PC-3 (cell line): ENCODE measurements at regions not wholly inside any gene's neighbourhood (a gene's known extent, or its start where the extent isn't known, plus 50 kb on each side); places are given as distances from the start of the nearest gene placed in this dataset.

Experiments
- ATAC-seq: fragments of 200-7000 bp; cut with Tn5 transposase; 2 replicates; pipeline ENCODE4 v1.9.1; 2020; ENCODE audit warnings: mild to moderate bottlenecking, moderate library complexity
- BruUV-seq: library from RNA; stranded (reverse); fragments of 400-500 nt; replicated peaks from 2 replicates; lab custom pipeline; 2021; lab: Mats Ljungman, UMichigan
- CTCF ChIA-PET: fragments of 300-600 bp; sonication (Branson Sonifier 250); formaldehyde crosslinking; loops from one replicate; lab custom pipeline; 2022; ENCODE audit warnings: antibody characterized with exemption; lab: Charles Lee
- POLR2A ChIA-PET: fragments of 300-600 bp; sonication (Branson Sonifier 250); formaldehyde crosslinking; loops from one replicate; lab custom pipeline; 2022; ENCODE audit warnings: antibody characterized with exemption; ENCODE audit not compliant: unreplicated experiment; lab: Charles Lee
- DNase-seq: peaks from one replicate; pipeline ENCODE4 v3.0.0-alpha.2; 2015
- H2AFZ ChIP-seq: fragments of 300-600 bp; sonication (generic); 2 replicates; pipeline ENCODE4 v1.6.0; 2016; ENCODE audit warnings: antibody characterized with exemption, low read length
- H3F3A ChIP-seq: fragments of 300-600 bp; sonication (generic); one replicate; pipeline ENCODE4 v1.6.0; 2017; ENCODE audit warnings: antibody characterized with exemption, low read length, control low read depth, mild to moderate bottlenecking; ENCODE audit not compliant: unreplicated experiment
- H3K27ac ChIP-seq: fragments of 300-600 bp; sonication (generic); 2 replicates; pipeline ENCODE4 v1.5.1; 2016; ENCODE audit warnings: mild to moderate bottlenecking, low read length
- H3K27me3 ChIP-seq: fragments of 300-600 bp; sonication (generic); 2 replicates; pipeline ENCODE4 v1.6.1; 2016; ENCODE audit warnings: low read length, mixed read lengths
- H3K36me3 ChIP-seq: fragments of 300-600 bp; sonication (generic); 2 replicates; pipeline ENCODE4 v1.6.1; 2016; ENCODE audit warnings: low read depth, mixed run types, low read length, mixed read lengths
- H3K4me1 ChIP-seq: fragments of 300-600 bp; sonication (generic); 2 replicates; pipeline ENCODE4 v1.5.1; 2016; ENCODE audit warnings: low read length; ENCODE audit not compliant: insufficient read depth
- H3K4me2 ChIP-seq: fragments of 300-600 bp; sonication (generic); 2 replicates; pipeline ENCODE4 v1.6.0; 2016; ENCODE audit warnings: low read length
- H3K4me3 ChIP-seq: fragments of 300-600 bp; sonication (generic); 2 replicates; pipeline ENCODE4 v1.5.1; 2016; ENCODE audit warnings: mild to moderate bottlenecking, low read length, mixed read lengths
- H3K79me2 ChIP-seq: fragments of 300-600 bp; sonication (generic); 2 replicates; pipeline ENCODE4 v1.6.1; 2017; ENCODE audit warnings: low read length, mixed read lengths
- H3K9ac ChIP-seq: fragments of 300-600 bp; sonication (generic); 2 replicates; pipeline ENCODE4 v1.6.0; 2016; ENCODE audit warnings: mild to moderate bottlenecking, low read length
- H3K9me2 ChIP-seq: fragments of 300-600 bp; sonication (generic); replicated peaks from 2 replicates; pipeline ENCODE4 v1.6.1; 2016; ENCODE audit warnings: mixed run types, low read length, mixed read lengths
- H3K9me3 ChIP-seq: fragments of 300-600 bp; sonication (generic); 2 replicates; pipeline ENCODE4 v1.6.1; 2016; ENCODE audit warnings: low read length, mixed read lengths
- H4K20me1 ChIP-seq: fragments of 300-600 bp; sonication (generic); 2 replicates; pipeline ENCODE4 v1.6.1; 2016; ENCODE audit warnings: low read length, mixed read lengths
- EZH2 ChIP-seq: fragments of 300-600 bp; sonication (generic); IDR thresholded peaks from one replicate; pipeline ENCODE4 v1.6.1; 2017; ENCODE audit warnings: antibody characterized with exemption, mild to moderate bottlenecking, low read length; ENCODE audit not compliant: unreplicated experiment
- EZH2phosphoT487 ChIP-seq: fragments of 300-600 bp; sonication (generic); IDR thresholded peaks from 2 replicates; pipeline ENCODE4 v1.6.1; 2018; ENCODE audit warnings: mild to moderate bottlenecking, antibody characterized with exemption, low read length, borderline replicate concordance
- intact Hi-C: fragments of 100-400 bp; cut with micrococcal nuclease; formaldehyde crosslinking; loops from 2 replicates; pipeline ENCODE4 v1.9.0; 2023
- TF ChIP-seq, protein P1 (sequence below): fragments of 300-600 bp; sonication (generic); conservative IDR thresholded peaks from 2 replicates; pipeline ENCODE4 v1.5.1; 2017; ENCODE audit warnings: antibody characterized with exemption, low read depth, mild to moderate bottlenecking, low read length

DNA sequence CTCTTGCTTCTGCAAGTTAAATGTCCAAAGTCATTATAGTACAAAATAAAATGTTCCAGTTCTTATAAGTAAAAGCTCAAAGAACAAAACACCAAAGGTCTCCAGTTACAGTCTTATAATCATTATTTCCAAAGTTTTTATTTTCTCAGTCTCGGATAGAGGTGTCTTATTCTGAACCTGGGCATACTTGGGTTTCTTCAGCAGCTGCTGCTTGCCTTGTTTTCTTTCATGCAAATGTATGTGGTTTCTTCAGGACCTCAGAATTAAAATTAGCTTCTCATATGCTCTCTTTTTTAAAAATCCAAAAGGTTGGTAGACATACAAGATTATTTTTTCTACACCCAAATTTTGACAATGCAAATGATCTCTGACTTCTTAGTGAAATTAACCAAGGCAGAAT is 383.0 kb downstream of the METTL4 start:
- no peak for TF ChIP-seq EZH2phosphoT487
- TF ChIP-seq, protein P1, sequence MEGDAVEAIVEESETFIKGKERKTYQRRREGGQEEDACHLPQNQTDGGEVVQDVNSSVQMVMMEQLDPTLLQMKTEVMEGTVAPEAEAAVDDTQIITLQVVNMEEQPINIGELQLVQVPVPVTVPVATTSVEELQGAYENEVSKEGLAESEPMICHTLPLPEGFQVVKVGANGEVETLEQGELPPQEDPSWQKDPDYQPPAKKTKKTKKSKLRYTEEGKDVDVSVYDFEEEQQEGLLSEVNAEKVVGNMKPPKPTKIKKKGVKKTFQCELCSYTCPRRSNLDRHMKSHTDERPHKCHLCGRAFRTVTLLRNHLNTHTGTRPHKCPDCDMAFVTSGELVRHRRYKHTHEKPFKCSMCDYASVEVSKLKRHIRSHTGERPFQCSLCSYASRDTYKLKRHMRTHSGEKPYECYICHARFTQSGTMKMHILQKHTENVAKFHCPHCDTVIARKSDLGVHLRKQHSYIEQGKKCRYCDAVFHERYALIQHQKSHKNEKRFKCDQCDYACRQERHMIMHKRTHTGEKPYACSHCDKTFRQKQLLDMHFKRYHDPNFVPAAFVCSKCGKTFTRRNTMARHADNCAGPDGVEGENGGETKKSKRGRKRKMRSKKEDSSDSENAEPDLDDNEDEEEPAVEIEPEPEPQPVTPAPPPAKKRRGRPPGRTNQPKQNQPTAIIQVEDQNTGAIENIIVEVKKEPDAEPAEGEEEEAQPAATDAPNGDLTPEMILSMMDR, result no peak
- TF ChIP-seq EZH2, result no peak
- no peaks in the 10 kb centered on the region for H3K36me3 ChIP-seq
- no peak overlapping the region for H3K4me2 ChIP-seq
- H2AFZ ChIP-seq, result no peak overlapping the region
- no peaks in the 10 kb centered on the region for H3K27me3 ChIP-seq
- no peaks in the 10 kb centered on the region for H3K9me2 ChIP-seq
- no peak for ATAC-seq
- no peaks in the 10 kb centered on the region for H3K9me3 ChIP-seq
- no peaks in the 10 kb centered on the region for H4K20me1 ChIP-seq
- no peak overlapping the region for H3K9ac ChIP-seq
- BruUV-seq, result no TSS peak
- no peak overlapping the region for H3K27ac ChIP-seq
- intact Hi-C loops, result loop anchor here (5.0 kb wide), 1 partner anchor 69 kb away; no protein-coding TSS in a partner anchor
- ChIA-PET POLR2A (interaction anchor here (0.7 kb wide), 1 partner anchor 41 kb away, joined by 3 read pairs; no protein-coding TSS in a partner anchor), CTCF (no interaction called here)
- no peak overlapping the region for H3K4me3 ChIP-seq
- 0 out of 2 replicates have a peak, but pooled peaks cover 3% of the 10 kb centered on the region for H3K4me1 ChIP-seq
- DNase-seq, result no peak
- no peaks in the 10 kb centered on the region for H3K79me2 ChIP-seq
- H3F3A ChIP-seq, result no peaks in the 10 kb centered on the region

DNA sequence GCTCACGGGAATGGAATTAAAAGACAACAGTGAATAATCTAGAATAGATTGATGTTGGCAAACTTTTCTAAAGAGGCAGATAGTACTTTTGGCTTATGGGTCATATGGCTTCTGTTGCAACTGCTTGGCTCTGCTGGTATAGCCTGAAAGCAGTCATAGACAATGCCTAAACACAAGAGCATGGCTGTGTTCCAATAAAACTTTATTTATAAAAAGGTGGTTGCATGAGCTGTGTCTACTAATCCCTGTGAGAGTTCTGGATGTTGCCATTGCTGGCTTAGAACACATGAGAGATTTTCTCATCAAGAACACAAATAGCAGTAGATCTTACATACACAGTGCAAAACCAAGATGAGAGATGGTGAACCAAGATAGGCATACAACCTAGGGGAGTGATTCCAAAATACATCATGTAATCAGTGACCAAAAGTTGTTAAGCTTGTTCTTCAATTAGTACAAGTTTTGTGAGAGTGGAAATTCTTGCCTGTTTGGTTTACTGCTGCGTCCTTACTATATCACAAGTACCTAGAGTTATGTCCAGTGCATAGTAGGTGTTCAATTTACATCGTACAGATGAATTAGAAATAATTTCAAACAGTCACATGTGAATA is 380.0 kb downstream of the METTL4 start:
- H3K27ac ChIP-seq, result no peak overlapping the region
- ChIA-PET POLR2A (no interaction called here), CTCF (no interaction called here)
- peaks cover 5% of the 10 kb centered on the region; the same call in 1 of the 2 replicates for H3K9me3 ChIP-seq
- H3K9ac ChIP-seq, result no peak overlapping the region
- intact Hi-C loops, result no loop called here
- 0 out of 2 replicates have a peak, but pooled peaks cover 3% of the 10 kb centered on the region for H3K4me1 ChIP-seq
- no peaks in the 10 kb centered on the region for H3K9me2 ChIP-seq
- no TSS peak for BruUV-seq
- no peak for TF ChIP-seq EZH2phosphoT487
- no peak for TF ChIP-seq EZH2
- TF ChIP-seq, protein P1, result no peak
- no peaks in the 10 kb centered on the region for H3K36me3 ChIP-seq
- H3K4me3 ChIP-seq, result no peak overlapping the region
- DNase-seq, result peak; percentile 45
- no peaks in the 10 kb centered on the region for H3K27me3 ChIP-seq
- H3F3A ChIP-seq, result no peaks in the 10 kb centered on the region
- H2AFZ ChIP-seq, result no peak overlapping the region
- no peak overlapping the region for H3K4me2 ChIP-seq
- ATAC-seq, result no peak
- no peaks in the 10 kb centered on the region for H4K20me1 ChIP-seq
- no peaks in the 10 kb centered on the region for H3K79me2 ChIP-seq

DNA sequence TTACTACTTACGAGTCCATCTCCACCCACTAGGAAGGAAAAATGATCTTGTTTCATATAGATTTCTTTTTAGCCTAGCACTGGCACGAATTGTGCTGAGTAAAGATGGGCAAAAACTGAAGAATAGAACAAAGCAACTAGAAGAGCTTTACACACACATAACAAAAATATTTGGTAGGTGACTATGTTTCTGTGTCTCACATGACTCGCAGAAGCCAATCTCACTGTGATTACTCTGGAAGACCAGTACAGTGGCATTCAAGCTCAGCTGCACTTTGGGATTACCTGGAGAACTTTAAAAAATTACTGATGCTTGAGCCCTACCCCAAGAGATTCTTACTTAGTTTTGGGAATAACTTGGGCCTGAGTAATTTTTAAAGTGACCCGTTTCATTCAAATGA is 378.7 kb downstream of the METTL4 start:
- H3K4me3 ChIP-seq, result no peak overlapping the region
- TF ChIP-seq EZH2phosphoT487 (no peak), EZH2 (no peak)
- TF ChIP-seq, protein P1, result no peak
- ChIA-PET CTCF (no interaction called here), POLR2A (no interaction called here)
- no peaks in the 10 kb centered on the region for H4K20me1 ChIP-seq
- no peak overlapping the region for H3K9ac ChIP-seq
- no peak overlapping the region for H3K4me2 ChIP-seq
- ATAC-seq (peak; percentile 55), DNase-seq (peak; percentile 41)
- H3K36me3 ChIP-seq, result no peaks in the 10 kb centered on the region
- no peaks in the 10 kb centered on the region for H3K9me2 ChIP-seq
- no peak overlapping the region for H2AFZ ChIP-seq
- no TSS peak for BruUV-seq
- no peak overlapping the region for H3K27ac ChIP-seq
- 0 out of 2 replicates have a peak, but pooled peaks cover 3% of the 10 kb centered on the region for H3K4me1 ChIP-seq
- H3K79me2 ChIP-seq, result no peaks in the 10 kb centered on the region
- H3K27me3 ChIP-seq, result no peaks in the 10 kb centered on the region
- intact Hi-C loops, result no loop called here
- H3F3A ChIP-seq, result no peaks in the 10 kb centered on the region
- peaks cover 5% of the 10 kb centered on the region; the same call in 1 of the 2 replicates for H3K9me3 ChIP-seq
